ENCODE measurements at regions not wholly inside any gene's neighbourhood (a gene's known extent, or its start where the extent isn't known, plus 50 kb on each side); places are given as distances from the start of the nearest gene placed in this dataset.

DNA sequence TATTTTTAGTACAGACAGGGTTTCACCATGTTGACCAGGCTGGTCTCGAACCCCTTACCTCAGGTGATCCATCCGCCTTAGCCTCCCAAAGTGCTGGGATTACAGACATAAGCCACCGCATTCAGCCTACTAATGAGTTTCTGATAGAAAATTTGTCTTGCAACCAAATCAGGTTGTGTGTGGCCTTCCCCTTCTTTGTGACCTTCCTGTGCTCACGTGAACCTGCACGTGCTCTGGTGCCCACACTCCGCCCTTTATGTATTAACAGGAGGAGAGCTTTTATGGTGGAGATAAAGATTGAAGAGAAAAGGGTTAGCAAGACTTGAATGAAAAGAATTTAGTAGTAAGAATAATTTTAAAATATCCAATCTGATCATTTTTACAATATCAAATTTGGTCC, 343.5 kb upstream of the TMEM132C start:
- TF ChIP-seq CTCF (IDR thresholded peaks at IDR 0.05; ENCODE audit: insufficient read depth, low read length, poor library complexity, severe bottlenecking) (no peak), EZH2phosphoT487 (conservative IDR thresholded peaks at IDR 0.05; ENCODE audit: low read length) (no peak)
